GM12872 (cell line): ENCODE measurements at regions not wholly inside any gene's neighbourhood (a gene's known extent, or its start where the extent isn't known, plus 50 kb on each side); places are given as distances from the start of the nearest gene placed in this dataset.

Experiments
- CTCF ChIP-seq: IDR thresholded peaks from 3 replicates; pipeline ENCODE4 v1.5.1; 2011; ENCODE audit warnings: low read depth, mild to moderate bottlenecking, low read length, moderate library complexity; ENCODE audit not compliant: insufficient read depth

DNA sequence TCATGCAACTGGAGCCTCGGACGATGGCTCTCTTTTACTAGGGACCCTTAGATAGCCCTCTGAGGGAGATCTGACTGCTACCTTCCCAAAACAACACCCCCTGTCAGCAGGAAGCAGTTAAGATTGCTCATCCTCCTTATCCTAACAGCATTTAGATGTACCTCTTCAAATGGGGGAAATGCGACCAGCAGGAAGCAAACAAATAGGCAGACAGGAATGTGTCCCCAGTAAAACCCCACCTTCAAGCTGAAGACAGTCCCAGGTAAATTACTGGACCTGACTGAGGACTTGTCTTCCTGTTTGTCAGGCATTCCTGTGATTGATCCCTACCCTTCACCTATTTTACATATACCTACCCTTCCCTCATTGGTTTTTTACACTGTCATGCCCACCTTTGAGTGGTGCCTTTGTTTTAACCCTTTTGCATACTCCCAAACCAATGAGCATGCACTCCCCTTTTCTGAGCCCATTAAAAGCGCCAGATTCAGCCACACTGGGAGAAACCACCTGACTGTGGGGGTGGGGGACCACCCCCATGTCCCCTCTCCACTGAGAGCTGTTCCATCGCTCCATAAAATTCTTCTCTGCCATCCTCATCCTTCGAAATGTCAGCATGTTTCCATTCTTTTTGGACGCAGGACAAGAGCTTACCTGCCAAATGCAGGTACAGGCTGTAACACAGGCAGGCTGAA, 954.0 kb upstream of the CDH6 start:
- no peak for TF ChIP-seq CTCF

GRCh38 chr5:30237189-30237588, 956.3 kb upstream of the CDH6 start:
- no peak for TF ChIP-seq CTCF

- TF ChIP-seq CTCF, result no peak
These were observed 983.7 kb upstream of the CDH6 start for GRCh38 chr5:30209755-30210154.

DNA sequence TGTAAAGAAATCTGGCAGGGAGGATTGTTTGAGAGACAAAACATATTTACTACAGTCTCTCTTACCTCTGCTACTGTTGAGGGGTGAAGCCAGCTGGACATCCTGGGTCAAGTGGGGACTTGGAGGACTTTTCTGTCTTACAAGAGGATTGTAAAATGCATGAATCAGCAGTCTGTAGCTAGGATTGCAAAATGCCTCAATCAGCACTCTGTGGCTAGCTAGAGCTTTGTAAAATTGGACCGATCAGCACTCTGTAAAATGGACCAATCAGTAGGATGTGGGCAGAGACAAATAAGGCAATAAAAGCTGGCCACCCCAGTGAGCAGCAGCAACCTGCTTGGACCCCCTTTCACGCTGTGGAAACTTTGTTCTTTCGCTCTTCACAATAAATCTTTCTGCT, 995.8 kb upstream of the CDH6 start:
- TF ChIP-seq CTCF, result no peak

GRCh38 chr5:30195036-30195435, 998.5 kb upstream of the CDH6 start:
- TF ChIP-seq CTCF, result no peak

- no peak for TF ChIP-seq CTCF
These were observed 998.9 kb upstream of the CDH6 start for GRCh38 chr5:30194595-30194994.

- no peak for TF ChIP-seq CTCF
These were observed 1009.7 kb upstream of the CDH6 start for GRCh38 chr5:30183795-30184194.

DNA sequence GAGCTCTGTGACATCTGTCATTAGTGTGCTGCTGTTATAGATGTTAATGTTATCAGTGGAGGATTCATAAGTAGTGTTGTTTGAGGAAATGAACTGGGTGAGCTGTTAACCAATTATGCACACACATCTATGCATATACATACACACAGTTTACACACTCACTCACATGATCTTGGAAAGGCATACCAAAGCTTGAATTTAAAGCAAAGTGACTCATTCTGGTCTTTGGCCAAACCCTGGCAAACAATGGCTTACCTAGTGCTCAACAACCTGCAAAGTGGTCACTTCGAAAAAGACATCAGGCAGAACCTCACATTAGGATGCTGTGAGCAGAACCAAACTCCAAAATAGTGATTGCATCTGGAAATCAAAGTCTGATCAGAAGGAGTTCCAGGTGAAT, 1037.3 kb upstream of the CDH6 start:
- TF ChIP-seq CTCF, result no peak
